Liver (tissue), 8 donors: ENCODE measurements at regions not wholly inside any gene's neighbourhood (a gene's known extent, or its start where the extent isn't known, plus 50 kb on each side); places are given as distances from the start of the nearest gene placed in this dataset.
A peak's percentile ranks its signal among the peaks of the same experiment; 100 is the strongest.

Experiments used
- DNase-seq: peaks from one replicate; pipeline ENCODE4 v3.0.0-alpha.2; 2017; ENCODE audit warnings: low spot score
- H3K27ac ChIP-seq, 2 donors: one replicate each; pipeline ENCODE4 v1.7.0; 2013; ENCODE audit warnings: inconsistent platforms in 2 of 2, low read length in 2 of 2, control low read depth in 1 of 2, low read depth in 1 of 2, mild to moderate bottlenecking in 1 of 2
- H3K27me3 ChIP-seq, 4 donors: one replicate each; pipeline versions ENCODE4 v1.6.1 to v1.7.0; 2013; ENCODE audit warnings: low read length in 3 of 4, inconsistent platforms in 1 of 4, mild to moderate bottlenecking in 1 of 4, moderate library complexity in 1 of 4; ENCODE audit not compliant: control insufficient read depth in 4 of 4, insufficient read depth in 4 of 4
- H3K36me3 ChIP-seq, 4 donors: one replicate each; pipeline versions ENCODE4 v1.6.1 to v1.7.0; 2013; ENCODE audit warnings: low read length in 3 of 4, mild to moderate bottlenecking in 3 of 4, low read depth in 1 of 4, moderate library complexity in 1 of 4; ENCODE audit not compliant: control insufficient read depth in 4 of 4, insufficient read depth in 3 of 4
- H3K4me1 ChIP-seq, 4 donors: one replicate each; pipeline versions ENCODE4 v1.6.1 to v1.7.0; 2013; ENCODE audit warnings: low read length in 3 of 4, mild to moderate bottlenecking in 3 of 4, moderate library complexity in 1 of 4; ENCODE audit not compliant: control insufficient read depth in 4 of 4, insufficient read depth in 4 of 4
- H3K4me3 ChIP-seq, 3 donors: one replicate each; pipeline versions ENCODE4 v1.6.1 to v1.7.0; 2013; ENCODE audit warnings: low read length in 3 of 3, control low read depth in 1 of 3, low read depth in 1 of 3, mild to moderate bottlenecking in 1 of 3
- H3K9ac ChIP-seq, 2 donors: one replicate each; pipeline ENCODE4 v1.7.0; 2013; ENCODE audit warnings: low read length in 2 of 2, mild to moderate bottlenecking in 2 of 2, moderate library complexity in 2 of 2, control low read depth in 1 of 2, low read depth in 1 of 2
- H3K9me3 ChIP-seq, 4 donors: one replicate each; pipeline versions ENCODE4 v1.6.1 to v1.7.0; 2013; ENCODE audit warnings: low read length in 3 of 4; ENCODE audit not compliant: control insufficient read depth in 4 of 4
- ATF3 ChIP-seq: IDR thresholded peaks from 2 replicates; pipeline ENCODE4 v1.6.1; 2016; ENCODE audit warnings: antibody characterized with exemption
- EGR1 ChIP-seq, 2 donors: IDR thresholded peaks; 2 replicates each; pipeline ENCODE4 v1.6.1; 2016 to 2018; ENCODE audit warnings: antibody characterized with exemption in 2 of 2, low read depth in 2 of 2
- FOXA1 ChIP-seq: IDR thresholded peaks from 2 replicates; pipeline ENCODE4 v1.6.1; 2016; ENCODE audit warnings: antibody characterized with exemption
- FOXA2 ChIP-seq: IDR thresholded peaks from 2 replicates; pipeline ENCODE4 v1.6.1; 2016; ENCODE audit warnings: antibody characterized with exemption
- GABPA ChIP-seq, 2 donors: IDR thresholded peaks in 1 of 2; conservative IDR thresholded peaks in 1 of 2; 2 replicates each; pipeline ENCODE4 v1.6.1; 2016; ENCODE audit warnings: antibody characterized with exemption in 2 of 2, mild to moderate bottlenecking in 1 of 2, moderate library complexity in 1 of 2
- HNF4A ChIP-seq, 2 donors: conservative IDR thresholded peaks; 2 replicates each; pipeline ENCODE4 v1.6.1; 2016; ENCODE audit warnings: antibody characterized with exemption in 2 of 2, mild to moderate bottlenecking in 2 of 2
- HNF4G ChIP-seq: IDR thresholded peaks from 2 replicates; pipeline ENCODE4 v1.6.1; 2016; ENCODE audit warnings: antibody characterized with exemption
- JUND ChIP-seq, 2 donors: IDR thresholded peaks; 2 replicates each; pipeline ENCODE4 v1.6.1; 2016; ENCODE audit warnings: antibody characterized with exemption in 2 of 2
- NR2F2 ChIP-seq: IDR thresholded peaks from 2 replicates; pipeline ENCODE4 v1.6.1; 2016; ENCODE audit warnings: antibody characterized with exemption
- RAD21 ChIP-seq, 2 donors: IDR thresholded peaks; 2 replicates each; pipeline ENCODE4 v1.6.1; 2016; ENCODE audit warnings: antibody characterized with exemption in 2 of 2, mild to moderate bottlenecking in 2 of 2
- RXRA ChIP-seq, 2 donors: IDR thresholded peaks; 2 replicates each; pipeline ENCODE4 v1.6.1; 2017 to 2018; ENCODE audit warnings: antibody characterized with exemption in 2 of 2, mild to moderate bottlenecking in 1 of 2
- SP1 ChIP-seq: IDR thresholded peaks from 2 replicates; pipeline ENCODE4 v1.6.1; 2018; ENCODE audit warnings: antibody characterized with exemption, mild to moderate bottlenecking
- TAF1 ChIP-seq: conservative IDR thresholded peaks from 2 replicates; pipeline ENCODE4 v1.6.1; 2016; ENCODE audit warnings: antibody characterized with exemption, mild to moderate bottlenecking
- YY1 ChIP-seq: IDR thresholded peaks from 2 replicates; pipeline ENCODE4 v1.6.1; 2016; ENCODE audit warnings: antibody characterized with exemption, mild to moderate bottlenecking
- ZBTB33 ChIP-seq: IDR thresholded peaks from 2 replicates; pipeline ENCODE4 v1.6.1; 2016; ENCODE audit warnings: antibody characterized with exemption
- WGBS: extraction: QIAGEN DNeasy Blood & Tissue Kit; methylation state at CpG from one replicate; pipeline ENCODE4 v1.1.7; 2013; 5-methylcytosine and 5-hydroxymethylcytosine counted together
- TF ChIP-seq, protein P1 (sequence below): IDR thresholded peaks from 2 replicates; pipeline ENCODE4 v1.6.1; 2016; ENCODE audit warnings: antibody characterized with exemption
- TF ChIP-seq, protein P2 (sequence below): fragments of 150-350 bp; IDR thresholded peaks from 2 replicates; pipeline ENCODE4 v1.5.1; 2017; ENCODE audit warnings: improper control_type of control experiment, low read depth, low read length; ENCODE audit not compliant: missing input control
- TF ChIP-seq, protein P3 (sequence below): IDR thresholded peaks from 2 replicates; pipeline ENCODE4 v1.6.1; 2016; ENCODE audit warnings: antibody characterized with exemption, mild to moderate bottlenecking
- donor health status: healthy.
- donor health status: healthy.
- donor health status: healthy.
- donor health status: healthy.
- donor health status: healthy.

DNA sequence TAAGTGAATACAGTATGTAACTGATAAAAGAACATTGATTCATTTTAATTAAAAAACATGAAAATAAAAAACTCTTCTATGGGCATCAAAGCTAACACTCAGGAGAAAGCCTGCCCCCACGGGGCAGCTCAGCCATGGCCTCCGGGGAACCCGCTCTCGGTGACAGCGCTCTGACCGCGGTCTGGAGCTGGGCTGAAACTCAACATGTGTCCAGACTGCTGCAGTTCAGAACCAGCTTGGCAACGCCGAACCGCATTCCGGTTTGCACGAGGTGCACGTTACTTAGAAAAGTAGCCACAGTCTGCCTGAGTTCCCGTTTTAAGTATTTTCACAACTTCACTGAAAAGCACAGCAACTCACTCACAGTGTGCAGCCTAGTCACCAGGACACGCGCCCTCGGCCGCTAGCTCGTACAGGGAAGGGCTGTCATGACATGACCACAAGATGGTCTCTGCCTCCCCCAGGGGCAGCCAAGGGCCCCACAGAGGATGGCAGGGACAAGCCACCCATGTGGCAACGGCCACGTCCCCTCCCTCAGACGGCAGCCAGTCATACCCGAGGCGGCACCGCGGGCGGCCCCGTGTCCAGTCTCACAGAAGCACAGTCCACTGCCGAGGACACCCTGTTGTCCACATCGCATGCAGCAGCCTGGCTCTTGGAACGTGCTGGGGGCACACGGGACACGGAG lies 77.1 kb upstream of the METRNL start:
- no peaks in the 10 kb centered on the region for H3K27me3 ChIP-seq
- peak; percentile 10 for DNase-seq
- TF ChIP-seq, protein P1, sequence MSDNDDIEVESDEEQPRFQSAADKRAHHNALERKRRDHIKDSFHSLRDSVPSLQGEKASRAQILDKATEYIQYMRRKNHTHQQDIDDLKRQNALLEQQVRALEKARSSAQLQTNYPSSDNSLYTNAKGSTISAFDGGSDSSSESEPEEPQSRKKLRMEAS = no peak
- no peak for TF ChIP-seq ATF3
- no peak for TF ChIP-seq HNF4G
- TF ChIP-seq YY1 = no peak
- no peak for TF ChIP-seq FOXA1
- TF ChIP-seq, protein P2, sequence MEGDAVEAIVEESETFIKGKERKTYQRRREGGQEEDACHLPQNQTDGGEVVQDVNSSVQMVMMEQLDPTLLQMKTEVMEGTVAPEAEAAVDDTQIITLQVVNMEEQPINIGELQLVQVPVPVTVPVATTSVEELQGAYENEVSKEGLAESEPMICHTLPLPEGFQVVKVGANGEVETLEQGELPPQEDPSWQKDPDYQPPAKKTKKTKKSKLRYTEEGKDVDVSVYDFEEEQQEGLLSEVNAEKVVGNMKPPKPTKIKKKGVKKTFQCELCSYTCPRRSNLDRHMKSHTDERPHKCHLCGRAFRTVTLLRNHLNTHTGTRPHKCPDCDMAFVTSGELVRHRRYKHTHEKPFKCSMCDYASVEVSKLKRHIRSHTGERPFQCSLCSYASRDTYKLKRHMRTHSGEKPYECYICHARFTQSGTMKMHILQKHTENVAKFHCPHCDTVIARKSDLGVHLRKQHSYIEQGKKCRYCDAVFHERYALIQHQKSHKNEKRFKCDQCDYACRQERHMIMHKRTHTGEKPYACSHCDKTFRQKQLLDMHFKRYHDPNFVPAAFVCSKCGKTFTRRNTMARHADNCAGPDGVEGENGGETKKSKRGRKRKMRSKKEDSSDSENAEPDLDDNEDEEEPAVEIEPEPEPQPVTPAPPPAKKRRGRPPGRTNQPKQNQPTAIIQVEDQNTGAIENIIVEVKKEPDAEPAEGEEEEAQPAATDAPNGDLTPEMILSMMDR = no peak
- no peak for TF ChIP-seq TAF1
- no peak for TF ChIP-seq EGR1 (IDR thresholded peaks at IDR 0.05; ENCODE audit: low read depth in 2 of 2)
- no peak for TF ChIP-seq JUND (IDR thresholded peaks at IDR 0.05)
- TF ChIP-seq RXRA (IDR thresholded peaks at IDR 0.05) = no peak
- TF ChIP-seq FOXA2 = no peak
- TF ChIP-seq GABPA (IDR thresholded peaks at IDR 0.05 in 1 of 2, conservative IDR thresholded peaks at IDR 0.05 in 1 of 2) = no peak
- WGBS = 98% methylated on average over 33 of the region's 33 CpGs
- H3K36me3 ChIP-seq = peaks cover 0 to 3% (median 2%) of the 10 kb centered on the region in 4 donors
- H3K4me1 ChIP-seq = no peaks in the 10 kb centered on the region
- no peak overlapping the region for H3K27ac ChIP-seq
- no peak overlapping the region for H3K9ac ChIP-seq
- peaks cover 0 to 4% (median 1%) of the 10 kb centered on the region in 4 donors for H3K9me3 ChIP-seq
- no peak overlapping the region for H3K4me3 ChIP-seq

- Histone ChIP-seq H3K27me3 (no peaks in the 10 kb centered on the region), H3K9ac (no peak overlapping the region), H3K36me3 (peaks cover 0 to 3% (median 2%) of the 10 kb centered on the region in 4 donors), H3K4me1 (no peaks in the 10 kb centered on the region), H3K4me3 (no peak overlapping the region), H3K27ac (no peak overlapping the region), H3K9me3 (no peaks in the 10 kb centered on the region)
- DNase-seq = peak; percentile 20
- 97% methylated on average over 29 of the region's 29 CpGs for WGBS
- no peak for TF ChIP-seq HNF4A (conservative IDR thresholded peaks at IDR 0.05)
- no peak for TF ChIP-seq FOXA1
- TF ChIP-seq, protein P3, sequence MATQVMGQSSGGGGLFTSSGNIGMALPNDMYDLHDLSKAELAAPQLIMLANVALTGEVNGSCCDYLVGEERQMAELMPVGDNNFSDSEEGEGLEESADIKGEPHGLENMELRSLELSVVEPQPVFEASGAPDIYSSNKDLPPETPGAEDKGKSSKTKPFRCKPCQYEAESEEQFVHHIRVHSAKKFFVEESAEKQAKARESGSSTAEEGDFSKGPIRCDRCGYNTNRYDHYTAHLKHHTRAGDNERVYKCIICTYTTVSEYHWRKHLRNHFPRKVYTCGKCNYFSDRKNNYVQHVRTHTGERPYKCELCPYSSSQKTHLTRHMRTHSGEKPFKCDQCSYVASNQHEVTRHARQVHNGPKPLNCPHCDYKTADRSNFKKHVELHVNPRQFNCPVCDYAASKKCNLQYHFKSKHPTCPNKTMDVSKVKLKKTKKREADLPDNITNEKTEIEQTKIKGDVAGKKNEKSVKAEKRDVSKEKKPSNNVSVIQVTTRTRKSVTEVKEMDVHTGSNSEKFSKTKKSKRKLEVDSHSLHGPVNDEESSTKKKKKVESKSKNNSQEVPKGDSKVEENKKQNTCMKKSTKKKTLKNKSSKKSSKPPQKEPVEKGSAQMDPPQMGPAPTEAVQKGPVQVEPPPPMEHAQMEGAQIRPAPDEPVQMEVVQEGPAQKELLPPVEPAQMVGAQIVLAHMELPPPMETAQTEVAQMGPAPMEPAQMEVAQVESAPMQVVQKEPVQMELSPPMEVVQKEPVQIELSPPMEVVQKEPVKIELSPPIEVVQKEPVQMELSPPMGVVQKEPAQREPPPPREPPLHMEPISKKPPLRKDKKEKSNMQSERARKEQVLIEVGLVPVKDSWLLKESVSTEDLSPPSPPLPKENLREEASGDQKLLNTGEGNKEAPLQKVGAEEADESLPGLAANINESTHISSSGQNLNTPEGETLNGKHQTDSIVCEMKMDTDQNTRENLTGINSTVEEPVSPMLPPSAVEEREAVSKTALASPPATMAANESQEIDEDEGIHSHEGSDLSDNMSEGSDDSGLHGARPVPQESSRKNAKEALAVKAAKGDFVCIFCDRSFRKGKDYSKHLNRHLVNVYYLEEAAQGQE = no peak
- no peak for TF ChIP-seq RAD21 (IDR thresholded peaks at IDR 0.05)
- TF ChIP-seq NR2F2 = no peak
- TF ChIP-seq, protein P1 = no peak
- no peak for TF ChIP-seq RXRA (IDR thresholded peaks at IDR 0.05)
- TF ChIP-seq TAF1 = no peak
- TF ChIP-seq JUND (IDR thresholded peaks at IDR 0.05) = no peak
- TF ChIP-seq HNF4G = no peak
- TF ChIP-seq ZBTB33 = no peak
- no peak for TF ChIP-seq GABPA (IDR thresholded peaks at IDR 0.05 in 1 of 2, conservative IDR thresholded peaks at IDR 0.05 in 1 of 2)
- no peak for TF ChIP-seq EGR1 (IDR thresholded peaks at IDR 0.05; ENCODE audit: low read depth in 2 of 2)
- TF ChIP-seq SP1 = no peak
- no peak for TF ChIP-seq ATF3
- TF ChIP-seq YY1 = no peak
- no peak for TF ChIP-seq FOXA2
- TF ChIP-seq, protein P2 = no peak
Observed at GRCh38 chr17:83004791-83005380, 74.5 kb upstream of the METRNL start.
